HCT116 (cell line): ENCODE measurements at regions not wholly inside any gene's neighbourhood (a gene's known extent, or its start where the extent isn't known, plus 50 kb on each side); places are given as distances from the start of the nearest gene placed in this dataset.

Experiments
- ATAC-seq: fragments of 200-7000 bp; cut with Tn5 transposase; 2 replicates; pipeline ENCODE4 v1.9.1; 2020; ENCODE audit warnings: mild to moderate bottlenecking, moderate library complexity
- BruUV-seq: library from RNA; stranded (reverse); fragments of 400-500 nt; replicated peaks from 2 replicates; lab custom pipeline; 2021; lab: Mats Ljungman, UMichigan
- CTCF ChIA-PET: fragments of 300-600 bp; sonication (Branson Sonifier 250); formaldehyde crosslinking; loops from one replicate; lab custom pipeline; 2021; ENCODE audit warnings: antibody characterized with exemption; lab: Charles Lee
- POLR2A ChIA-PET: fragments of 300-600, 350-600 bp; sonication (Branson Sonifier 250); formaldehyde crosslinking; loops from one replicate; lab custom pipeline; 2021; ENCODE audit warnings: antibody characterized with exemption; lab: Charles Lee
- RAD21 ChIA-PET, 2 experiments: fragments of 300-600 bp; sonication (Branson Sonifier 250); formaldehyde crosslinking; loops; one replicate each; lab custom pipeline; 2023; ENCODE audit warnings: low total read pairs in 2 of 2; ENCODE audit not compliant: uncharacterized antibody in 2 of 2, unreplicated experiment in 2 of 2, low non-redundant PET in 1 of 2; lab: Charles Lee
- DNase-seq: peaks from one replicate; pipeline ENCODE4 v3.0.0-alpha.2; 2010; ENCODE audit warnings: low read depth, low spot score
- H2AFZ ChIP-seq: fragments of 200-600 bp; shearing (Covaris generic), sonication (generic); 2 replicates; pipeline ENCODE4 v1.6.1; 2017; ENCODE audit warnings: low read depth, mixed run types, mixed read lengths, antibody characterized with exemption, low read length; ENCODE audit not compliant: poor library complexity, severe bottlenecking
- H3K27ac ChIP-seq: 2 replicates; pipeline ENCODE4 v1.5.1; 2012; ENCODE audit warnings: low read depth, low read length
- H3K27me3 ChIP-seq: fragments of 200-600 bp; sonication (generic); 2 replicates; pipeline ENCODE4 v1.6.1; 2016; ENCODE audit warnings: mixed run types, low read length, mixed read lengths; ENCODE audit not compliant: insufficient read depth
- H3K36me3 ChIP-seq, 2 experiments: fragments of 200-500 bp in 1 of 2; fragments of 200-600 bp in 1 of 2; sonication (Bioruptor generic) in 1 of 2; sonication (generic) in 1 of 2; 2 replicates each; pipeline versions ENCODE4 v1.5.1 to v1.6.1; 2014 to 2016; ENCODE audit warnings: low read length in 2 of 2, inconsistent platforms in 1 of 2, mixed read lengths in 1 of 2, mixed run types in 1 of 2; ENCODE audit not compliant: insufficient read depth in 2 of 2, control insufficient read depth in 1 of 2
- H3K4me1 ChIP-seq, 2 experiments: fragments of 200-600 bp in 1 of 2; sonication (generic) in 1 of 2; 2 replicates each; pipeline versions ENCODE4 v1.5.1 to v1.6.1; 2012 to 2017; ENCODE audit warnings: low read length in 2 of 2, inconsistent platforms in 1 of 2, mild to moderate bottlenecking in 1 of 2, mixed read lengths in 1 of 2, mixed run types in 1 of 2, moderate library complexity in 1 of 2; ENCODE audit not compliant: insufficient read depth in 2 of 2, control insufficient read depth in 1 of 2
- H3K4me2 ChIP-seq: fragments of 200-600 bp; sonication (generic); 2 replicates; pipeline ENCODE4 v1.6.1; 2017; ENCODE audit warnings: mixed run types, low read length, mixed read lengths
- H3K4me3 ChIP-seq, 2 experiments: fragments of 200-600 bp in 1 of 2; sonication (generic) in 1 of 2; replicated peaks in 1 of 2; 2 replicates each; pipeline ENCODE4 v1.5.1; 2011 to 2016; ENCODE audit warnings: low read length in 2 of 2, control low read depth in 1 of 2, low read depth in 1 of 2, mild to moderate bottlenecking in 1 of 2, mixed read lengths in 1 of 2, mixed run types in 1 of 2
- H3K79me2 ChIP-seq: fragments of 200-600 bp; sonication (generic); 2 replicates; pipeline ENCODE4 v1.6.1; 2017; ENCODE audit warnings: mild to moderate bottlenecking, mixed run types, low read length, moderate library complexity, mixed read lengths; ENCODE audit not compliant: insufficient read depth
- H3K9ac ChIP-seq: fragments of 200-600 bp; sonication (generic); 2 replicates; pipeline ENCODE4 v1.6.1; 2016; ENCODE audit warnings: low read length, mixed read lengths
- H3K9me2 ChIP-seq: fragments of 200-600 bp; sonication (generic), shearing (Covaris generic); 2 replicates; pipeline ENCODE4 v1.6.1; 2017; ENCODE audit warnings: mixed run types, mild to moderate bottlenecking, moderate library complexity; ENCODE audit not compliant: insufficient read depth
- H3K9me3 ChIP-seq, 2 experiments: fragments of 200-500 bp in 1 of 2; fragments of 200-600 bp in 1 of 2; sonication (Bioruptor generic) in 1 of 2; sonication (generic) in 1 of 2; 2 replicates each; pipeline ENCODE4 v1.6.1; 2014 to 2017; ENCODE audit warnings: low read length in 2 of 2, mixed read lengths in 2 of 2, inconsistent platforms in 1 of 2, low read depth in 1 of 2, mild to moderate bottlenecking in 1 of 2, mixed run types in 1 of 2, moderate library complexity in 1 of 2; ENCODE audit not compliant: control insufficient read depth in 1 of 2, insufficient read depth in 1 of 2
- H4K20me1 ChIP-seq: fragments of 200-600 bp; sonication (generic), shearing (Covaris generic); 2 replicates; pipeline ENCODE4 v1.6.1; 2017; ENCODE audit warnings: mixed run types, mild to moderate bottlenecking, moderate library complexity; ENCODE audit not compliant: insufficient read depth
- CBX3 ChIP-seq: IDR thresholded peaks from 2 replicates; pipeline ENCODE4 v1.6.1; 2012; ENCODE audit warnings: low read depth
- CEBPB ChIP-seq: IDR thresholded peaks from 2 replicates; pipeline ENCODE4 v1.6.1; 2012; ENCODE audit warnings: low read depth
- CTCF ChIP-seq, 3 experiments: fragments of 200-600 bp in 1 of 3; sonication (generic) in 1 of 3; IDR thresholded peaks in 2 of 3; conservative IDR thresholded peaks in 1 of 3; 2 replicates each; pipeline ENCODE4 v1.5.1; 2012 to 2017; ENCODE audit warnings: low read depth in 2 of 3, low read length in 2 of 3, antibody characterized with exemption in 1 of 3, borderline replicate concordance in 1 of 3, control low read depth in 1 of 3, mild to moderate bottlenecking in 1 of 3, mixed read lengths in 1 of 3, mixed run types in 1 of 3, moderate library complexity in 1 of 3; ENCODE audit not compliant: insufficient read depth in 1 of 3
- EGR1 ChIP-seq: IDR thresholded peaks from 2 replicates; pipeline ENCODE4 v1.6.1; 2012; ENCODE audit warnings: low read depth
- EZH2 ChIP-seq: fragments of 200-600 bp; sonication (generic); IDR thresholded peaks from 2 replicates; pipeline ENCODE4 v1.6.1; 2017; ENCODE audit warnings: antibody characterized with exemption, mixed run types
- EZH2phosphoT487 ChIP-seq: fragments of 200-600 bp; IDR thresholded peaks from 2 replicates; pipeline ENCODE4 v1.6.1; 2018; ENCODE audit warnings: antibody characterized with exemption, borderline replicate concordance
- JUND ChIP-seq: IDR thresholded peaks from 2 replicates; pipeline ENCODE4 v1.6.1; 2012
- MAX ChIP-seq: IDR thresholded peaks from 2 replicates; pipeline ENCODE4 v1.6.1; 2012
- SP1 ChIP-seq: IDR thresholded peaks from 2 replicates; pipeline ENCODE4 v1.6.1; 2012; ENCODE audit warnings: low read depth
- SRF ChIP-seq: IDR thresholded peaks from 2 replicates; pipeline ENCODE4 v1.6.1; 2012; ENCODE audit warnings: low read depth
- TCF7L2 ChIP-seq: IDR thresholded peaks from 2 replicates; pipeline ENCODE4 v1.7.0; 2011; ENCODE audit warnings: borderline replicate concordance, inconsistent platforms; ENCODE audit not compliant: insufficient read depth, insufficient read length; ENCODE audit errors: extremely low read depth
- ZBTB33 ChIP-seq: IDR thresholded peaks from 2 replicates; pipeline ENCODE4 v1.6.1; 2011; ENCODE audit warnings: mild to moderate bottlenecking, low read length, moderate library complexity; ENCODE audit not compliant: insufficient replicate concordance; ENCODE audit errors: extremely low read depth
- ZFX ChIP-seq: fragments of 450-650 bp; IDR thresholded peaks from 2 replicates; pipeline ENCODE4 v1.6.1; 2017
- ZNF274 ChIP-seq: fragments of 200-500 bp; sonication (Bioruptor generic); IDR thresholded peaks from 2 replicates; pipeline ENCODE4 v1.6.1; 2014; ENCODE audit warnings: mild to moderate bottlenecking, low read depth, low read length, inconsistent platforms
- intact Hi-C: fragments of 100-400 bp; cut with micrococcal nuclease; formaldehyde crosslinking; loops from 2 replicates; pipeline ENCODE4 v1.10.0; 2022

- BruUV-seq = no TSS peak
- Histone ChIP-seq H3K9ac (no peak overlapping the region), H3K9me3 (no peaks in the 10 kb centered on the region), H4K20me1 (no peaks in the 10 kb centered on the region), H3K79me2 (no peaks in the 10 kb centered on the region), H3K27me3 (no peaks in the 10 kb centered on the region), H3K4me1 (no peaks in the 10 kb centered on the region), H3K27ac (no peak overlapping the region), H3K9me2 (no peaks in the 10 kb centered on the region)
- intact Hi-C loops = no loop called here
- POLR2A ChIA-PET = no interaction called here
- no peak for ATAC-seq
- no peak for DNase-seq
- TF ChIP-seq MAX (no peak), EZH2 (no peak), CEBPB (no peak), CBX3 (no peak), ZFX (no peak), ZNF274 (no peak), SRF (no peak), JUND (no peak), EZH2phosphoT487 (no peak), SP1 (no peak), EGR1 (no peak), TCF7L2 (no peak), CTCF (IDR thresholded peaks at IDR 0.05 in 2 of 3, conservative IDR thresholded peaks at IDR 0.05 in 1 of 3; ENCODE audit: borderline replicate concordance in 1 of 3, insufficient read depth in 1 of 3, low read depth in 2 of 3, low read length in 2 of 3) (no peak), ZBTB33 (no peak)
- TF ChIP-seq, all 23 proteins: peak for 0
- Histone ChIP-seq H3K36me3 (no peaks in the 10 kb centered on the region), H3K4me2 (no peak overlapping the region), H2AFZ (no peak overlapping the region), H3K4me3 (no peak overlapping the region)
- CTCF ChIA-PET = no interaction called here
- RAD21 ChIA-PET = no interaction called here
Observed at GRCh38 chr10:20975236-20975635, 78.1 kb upstream of the NEBL start.
